MM.1S (cell line): ENCODE measurements at regions not wholly inside any gene's neighbourhood (a gene's known extent, or its start where the extent isn't known, plus 50 kb on each side); places are given as distances from the start of the nearest gene placed in this dataset.

Experiments used
- DNase-seq: peaks from one replicate; pipeline ENCODE4 v3.0.0-alpha.2; 2015
- H2AFZ ChIP-seq: fragments of 300-600 bp; sonication (generic); 2 replicates; pipeline ENCODE4 v1.6.0; 2016; ENCODE audit warnings: antibody characterized with exemption, low read length
- H3F3A ChIP-seq: fragments of 300-600 bp; sonication (generic); 2 replicates; pipeline ENCODE4 v1.6.1; 2016; ENCODE audit warnings: mild to moderate bottlenecking, antibody characterized with exemption, low read length, moderate library complexity, mixed read lengths; ENCODE audit not compliant: insufficient read depth
- H3K27ac ChIP-seq: fragments of 300-600 bp; sonication (generic); 2 replicates; pipeline ENCODE4 v1.5.1; 2016; ENCODE audit warnings: mild to moderate bottlenecking, low read length
- H3K27me3 ChIP-seq: fragments of 300-600 bp; sonication (generic); replicated peaks from 2 replicates; pipeline ENCODE4 v1.6.0; 2016; ENCODE audit warnings: low read length; ENCODE audit not compliant: insufficient read depth
- H3K36me3 ChIP-seq: fragments of 300-600 bp; sonication (generic); replicated peaks from 2 replicates; pipeline ENCODE4 v1.6.1; 2016; ENCODE audit warnings: mild to moderate bottlenecking, low read length, mixed read lengths; ENCODE audit not compliant: insufficient read depth
- H3K4me1 ChIP-seq: fragments of 300-600 bp; sonication (generic); 2 replicates; pipeline ENCODE4 v1.6.1; 2016; ENCODE audit warnings: low read length, mixed read lengths
- H3K4me2 ChIP-seq: fragments of 300-600 bp; sonication (generic); 2 replicates; pipeline ENCODE4 v1.6.0; 2016; ENCODE audit warnings: low read depth, low read length
- H3K4me3 ChIP-seq: fragments of 300-600 bp; sonication (generic); 2 replicates; pipeline ENCODE4 v1.5.1; 2016; ENCODE audit warnings: low read length, mixed read lengths
- H3K79me2 ChIP-seq: fragments of 300-600 bp; sonication (generic); 2 replicates; pipeline ENCODE4 v1.6.1; 2016; ENCODE audit warnings: mixed run types, low read length, mixed read lengths
- H3K9ac ChIP-seq: fragments of 300-600 bp; sonication (generic); 2 replicates; pipeline ENCODE4 v1.6.1; 2016; ENCODE audit warnings: low read length, mixed read lengths
- H3K9me2 ChIP-seq: fragments of 300-600 bp; sonication (generic); replicated peaks from 2 replicates; pipeline ENCODE4 v1.6.1; 2016; ENCODE audit warnings: mild to moderate bottlenecking, low read length, mixed read lengths; ENCODE audit not compliant: insufficient read depth
- H3K9me3 ChIP-seq: fragments of 300-600 bp; sonication (generic); replicated peaks from 2 replicates; pipeline ENCODE4 v1.6.1; 2016; ENCODE audit warnings: mild to moderate bottlenecking, low read length, mixed read lengths; ENCODE audit not compliant: insufficient read depth
- H4K20me1 ChIP-seq: fragments of 300-600 bp; sonication (generic); 2 replicates; pipeline ENCODE4 v1.6.1; 2016; ENCODE audit warnings: mild to moderate bottlenecking, low read length, moderate library complexity, mixed read lengths; ENCODE audit not compliant: insufficient read depth
- EZH2 ChIP-seq: fragments of 300-600 bp; sonication (generic); optimal IDR thresholded peaks from 2 replicates; pipeline ENCODE3; 2017; ENCODE audit warnings: low read depth, mild to moderate bottlenecking, antibody characterized with exemption, low read length, mixed read lengths
- EZH2phosphoT487 ChIP-seq: fragments of 300-600 bp; sonication (generic); IDR thresholded peaks from 2 replicates; pipeline ENCODE4 v1.6.1; 2018; ENCODE audit warnings: antibody characterized with exemption, low read length
- TF ChIP-seq, protein P1 (sequence below): fragments of 300-600 bp; sonication (generic); IDR thresholded peaks from 2 replicates; pipeline ENCODE4 v1.5.1; 2016; ENCODE audit warnings: antibody characterized with exemption, low read length, mixed read lengths

DNA sequence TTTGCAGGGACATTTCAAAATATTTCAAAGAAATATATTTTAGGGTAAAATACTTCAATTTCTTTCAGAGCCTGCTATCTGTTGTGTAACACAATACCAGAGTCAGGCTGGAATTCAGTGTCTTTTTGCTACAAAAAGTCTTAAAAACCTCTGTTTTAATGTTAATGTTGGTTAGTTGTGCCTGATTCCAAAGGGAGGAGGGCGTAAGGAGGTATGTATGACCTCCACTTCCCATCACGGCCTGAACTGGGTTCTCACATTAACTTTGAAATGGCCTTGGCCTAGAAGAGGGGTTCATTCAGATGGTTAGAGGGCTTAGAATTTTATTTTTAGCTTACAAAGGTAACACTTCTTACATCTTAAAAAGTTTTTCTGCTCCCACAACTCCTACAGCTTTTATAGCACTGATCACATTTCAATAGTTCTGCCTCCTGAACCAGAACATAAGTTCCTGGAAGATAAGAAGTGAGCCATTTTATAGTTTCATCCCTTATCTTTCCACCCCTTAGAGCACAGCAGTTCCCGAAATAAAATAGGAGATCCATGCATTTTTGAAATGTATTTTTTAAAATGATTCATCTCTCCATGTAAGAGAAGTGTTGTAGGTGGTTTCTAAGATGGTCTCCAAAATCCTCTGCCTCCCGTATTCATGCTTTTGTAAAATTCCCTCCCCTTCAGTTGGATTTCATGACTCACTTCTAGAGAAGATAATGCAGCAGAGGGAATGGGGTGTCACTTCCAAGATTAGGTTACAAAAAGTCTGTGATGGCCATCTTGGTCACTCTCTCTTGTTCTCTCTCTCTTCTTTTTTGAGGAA, 543.1 kb upstream of the NECTIN3 start:
- Histone ChIP-seq H4K20me1 (no peaks in the 10 kb centered on the region), H3K36me3 (no peaks in the 10 kb centered on the region), H3K9me3 (no peaks in the 10 kb centered on the region), H3K9me2 (no peaks in the 10 kb centered on the region), H3F3A (no peaks in the 10 kb centered on the region), H3K79me2 (no peaks in the 10 kb centered on the region), H3K4me3 (no peak overlapping the region), H3K9ac (no peak overlapping the region), H2AFZ (no peak overlapping the region), H3K27ac (no peak overlapping the region), H3K4me2 (no peak overlapping the region), H3K27me3 (no peaks in the 10 kb centered on the region), H3K4me1 (no peaks in the 10 kb centered on the region)
- DNase-seq = no peak
- TF ChIP-seq EZH2phosphoT487 (no peak), EZH2 (no peak)
- TF ChIP-seq, protein P1, sequence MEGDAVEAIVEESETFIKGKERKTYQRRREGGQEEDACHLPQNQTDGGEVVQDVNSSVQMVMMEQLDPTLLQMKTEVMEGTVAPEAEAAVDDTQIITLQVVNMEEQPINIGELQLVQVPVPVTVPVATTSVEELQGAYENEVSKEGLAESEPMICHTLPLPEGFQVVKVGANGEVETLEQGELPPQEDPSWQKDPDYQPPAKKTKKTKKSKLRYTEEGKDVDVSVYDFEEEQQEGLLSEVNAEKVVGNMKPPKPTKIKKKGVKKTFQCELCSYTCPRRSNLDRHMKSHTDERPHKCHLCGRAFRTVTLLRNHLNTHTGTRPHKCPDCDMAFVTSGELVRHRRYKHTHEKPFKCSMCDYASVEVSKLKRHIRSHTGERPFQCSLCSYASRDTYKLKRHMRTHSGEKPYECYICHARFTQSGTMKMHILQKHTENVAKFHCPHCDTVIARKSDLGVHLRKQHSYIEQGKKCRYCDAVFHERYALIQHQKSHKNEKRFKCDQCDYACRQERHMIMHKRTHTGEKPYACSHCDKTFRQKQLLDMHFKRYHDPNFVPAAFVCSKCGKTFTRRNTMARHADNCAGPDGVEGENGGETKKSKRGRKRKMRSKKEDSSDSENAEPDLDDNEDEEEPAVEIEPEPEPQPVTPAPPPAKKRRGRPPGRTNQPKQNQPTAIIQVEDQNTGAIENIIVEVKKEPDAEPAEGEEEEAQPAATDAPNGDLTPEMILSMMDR = no peak

GRCh38 chr3:110530902-110531301, 540.7 kb upstream of the NECTIN3 start:
- Histone ChIP-seq H3K4me1 (no peaks in the 10 kb centered on the region), H3K79me2 (no peaks in the 10 kb centered on the region), H2AFZ (no peak overlapping the region), H3K9me3 (no peaks in the 10 kb centered on the region), H3K9ac (no peak overlapping the region), H4K20me1 (no peaks in the 10 kb centered on the region), H3K36me3 (no peaks in the 10 kb centered on the region), H3K27ac (no peak overlapping the region), H3K4me3 (no peak overlapping the region), H3F3A (no peaks in the 10 kb centered on the region), H3K9me2 (no peaks in the 10 kb centered on the region), H3K4me2 (no peak overlapping the region), H3K27me3 (no peaks in the 10 kb centered on the region)
- DNase-seq = no peak
- TF ChIP-seq EZH2 (no peak), EZH2phosphoT487 (no peak)
- TF ChIP-seq, protein P1 = no peak

DNA sequence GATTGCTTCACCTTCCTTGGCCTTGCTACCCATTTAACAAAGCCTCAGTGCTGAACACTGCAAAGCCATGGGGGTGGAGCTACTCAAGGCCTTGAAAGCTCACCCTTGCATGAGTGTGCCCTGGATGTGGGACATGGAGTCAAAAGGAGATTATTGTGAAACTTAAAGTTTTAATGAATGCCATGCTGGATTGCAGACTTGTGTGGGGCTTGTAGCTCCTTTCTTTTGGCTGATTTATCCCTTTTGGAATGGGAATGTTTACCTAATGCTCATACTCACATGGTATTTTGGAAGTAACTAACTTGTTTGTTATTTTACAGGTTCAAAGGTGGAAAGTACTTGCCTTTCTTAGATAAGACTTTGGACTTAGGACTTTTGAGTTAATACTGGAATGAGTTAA, 538.5 kb upstream of the NECTIN3 start:
- TF ChIP-seq EZH2 = no peak
- no peak for TF ChIP-seq EZH2phosphoT487
- TF ChIP-seq, protein P1 = no peak
- Histone ChIP-seq H3K4me2 (no peak overlapping the region), H3K4me1 (no peaks in the 10 kb centered on the region), H3K27me3 (no peaks in the 10 kb centered on the region), H3K27ac (no peak overlapping the region), H3F3A (no peaks in the 10 kb centered on the region), H3K4me3 (no peak overlapping the region), H4K20me1 (no peaks in the 10 kb centered on the region), H2AFZ (no peak overlapping the region), H3K9me3 (no peaks in the 10 kb centered on the region), H3K36me3 (no peaks in the 10 kb centered on the region), H3K9me2 (no peaks in the 10 kb centered on the region), H3K79me2 (no peaks in the 10 kb centered on the region), H3K9ac (no peak overlapping the region)
- no peak for DNase-seq
